IMR-90 (cell line): ENCODE measurements at regions not wholly inside any gene's neighbourhood (a gene's known extent, or its start where the extent isn't known, plus 50 kb on each side); places are given as distances from the start of the nearest gene placed in this dataset.
A peak's percentile ranks its signal among the peaks of the same experiment; 100 is the strongest.

ENCODE experiments used
- ATAC-seq: fragments of 200-7000 bp; cut with Tn5 transposase; 2 replicates; pipeline ENCODE4 v1.9.1; 2020; ENCODE audit warnings: low read depth, mild to moderate bottlenecking, moderate library complexity
- BruUV-seq: library from RNA; stranded (reverse); fragments of 400-500 nt; replicated peaks from 2 replicates; lab custom pipeline; 2021; lab: Mats Ljungman, UMichigan
- CTCF ChIA-PET: fragments of 300-600 bp; formaldehyde crosslinking; extraction: SDS; loops from one replicate; lab custom pipeline; 2021; ENCODE audit warnings: antibody characterized with exemption; lab: Yijun Ruan, JAX
- POLR2A ChIA-PET: fragments of 300-600 bp; sonication (Branson Sonifier 250); formaldehyde crosslinking; loops from one replicate; lab custom pipeline; 2022; ENCODE audit warnings: antibody characterized with exemption; ENCODE audit not compliant: unreplicated experiment; lab: Charles Lee
- DNase-seq: peaks from one replicate; pipeline ENCODE4 v3.0.0; 2013
- H2AFZ ChIP-seq: replicated peaks from 2 replicates; pipeline ENCODE3; 2013; ENCODE audit warnings: low read length, mild to moderate bottlenecking; ENCODE audit not compliant: poor library complexity
- H2AK5ac ChIP-seq: 2 replicates; pipeline ENCODE4 v1.6.1; 2013; ENCODE audit warnings: low read depth, low read length, inconsistent platforms
- H2AK9ac ChIP-seq: replicated peaks from 2 replicates; pipeline ENCODE3; 2013; ENCODE audit warnings: mild to moderate bottlenecking, low read depth, low read length, moderate library complexity; ENCODE audit not compliant: poor library complexity
- H2BK120ac ChIP-seq: 2 replicates; pipeline ENCODE4 v1.6.1; 2013; ENCODE audit warnings: low read depth, low read length, inconsistent platforms
- H2BK15ac ChIP-seq: 3 replicates; pipeline ENCODE4 v1.6.1; 2013; ENCODE audit warnings: low read depth, low read length, inconsistent platforms
- H2BK20ac ChIP-seq: 2 replicates; pipeline ENCODE4 v1.6.1; 2013; ENCODE audit warnings: low read depth, mild to moderate bottlenecking, inconsistent platforms, low read length, moderate library complexity
- H2BK5ac ChIP-seq: 2 replicates; pipeline ENCODE4 v1.6.1; 2013; ENCODE audit warnings: mild to moderate bottlenecking, low read depth, low read length, inconsistent platforms; ENCODE audit not compliant: poor library complexity, severe bottlenecking
- H3K14ac ChIP-seq: replicated peaks from 2 replicates; pipeline ENCODE4 v1.6.1; 2013; ENCODE audit warnings: low read depth, low read length, inconsistent platforms
- H3K18ac ChIP-seq: 2 replicates; pipeline ENCODE4 v1.6.1; 2013; ENCODE audit warnings: low read depth, low read length, control low read depth
- H3K23ac ChIP-seq: 2 replicates; pipeline ENCODE4 v1.6.1; 2013; ENCODE audit warnings: low read depth, low read length, inconsistent platforms
- H3K27ac ChIP-seq: 2 replicates; pipeline ENCODE4 v1.5.1; 2013; ENCODE audit warnings: mild to moderate bottlenecking, control low read depth, low read length; ENCODE audit not compliant: insufficient read depth
- H3K27me3 ChIP-seq: 2 replicates; pipeline ENCODE4 v1.6.1; 2013; ENCODE audit warnings: low read length; ENCODE audit not compliant: control insufficient read depth, insufficient read depth
- H3K36me3 ChIP-seq: 2 replicates; pipeline ENCODE4 v1.6.1; 2013; ENCODE audit warnings: low read length, mixed read lengths; ENCODE audit not compliant: control insufficient read depth, insufficient read depth
- H3K4ac ChIP-seq: 2 replicates; pipeline ENCODE4 v1.6.1; 2013; ENCODE audit warnings: low read depth, low read length, inconsistent platforms
- H3K4me1 ChIP-seq: 2 replicates; pipeline ENCODE4 v1.6.1; 2013; ENCODE audit warnings: low read length, mixed read lengths; ENCODE audit not compliant: control insufficient read depth, insufficient read depth
- H3K4me2 ChIP-seq: 2 replicates; pipeline ENCODE4 v1.6.1; 2013; ENCODE audit warnings: low read depth, mild to moderate bottlenecking, control low read depth, low read length, moderate library complexity
- H3K4me3 ChIP-seq: 2 replicates; pipeline ENCODE4 v1.5.1; 2013; ENCODE audit warnings: low read depth, mild to moderate bottlenecking, control low read depth, low read length, moderate library complexity; ENCODE audit not compliant: insufficient read depth
- H3K56ac ChIP-seq: 2 replicates; pipeline ENCODE4 v1.6.1; 2013; ENCODE audit warnings: low read length, inconsistent platforms; ENCODE audit not compliant: insufficient read depth; ENCODE audit errors: extremely low read depth
- H3K79me1 ChIP-seq, 2 experiments: 2 replicates each; pipeline ENCODE4 v1.6.1; 2013; ENCODE audit warnings: low read length in 2 of 2, inconsistent platforms in 1 of 2, low read depth in 1 of 2
- H3K9ac ChIP-seq: 2 replicates; pipeline ENCODE4 v1.6.1; 2013; ENCODE audit warnings: low read depth, low read length, control low read depth
- H3K9me1 ChIP-seq: 2 replicates; pipeline ENCODE4 v1.6.1; 2013; ENCODE audit warnings: low read length, inconsistent platforms; ENCODE audit not compliant: insufficient read depth
- H3K9me3 ChIP-seq: 2 replicates; pipeline ENCODE4 v1.6.1; 2013; ENCODE audit warnings: low read length; ENCODE audit not compliant: control insufficient read depth, insufficient read depth
- H4K20me1 ChIP-seq: 2 replicates; pipeline ENCODE4 v1.6.1; 2013; ENCODE audit warnings: low read length, inconsistent platforms; ENCODE audit not compliant: insufficient read depth
- H4K5ac ChIP-seq: 2 replicates; pipeline ENCODE4 v1.6.1; 2013; ENCODE audit warnings: mild to moderate bottlenecking, low read depth, low read length, control low read depth
- H4K8ac ChIP-seq, 2 experiments: 2 replicates each; pipeline ENCODE4 v1.6.1; 2013; ENCODE audit warnings: low read depth in 2 of 2, low read length in 2 of 2, control low read depth in 1 of 2, inconsistent platforms in 1 of 2
- H4K91ac ChIP-seq: 2 replicates; pipeline ENCODE4 v1.6.1; 2013; ENCODE audit warnings: low read depth, low read length, inconsistent platforms; ENCODE audit not compliant: insufficient read depth
- BHLHE40 ChIP-seq: fragments of 150-350 bp; IDR thresholded peaks from 2 replicates; pipeline ENCODE4 v1.6.1; 2016; ENCODE audit warnings: mild to moderate bottlenecking, low read depth, low read length
- CEBPB ChIP-seq: IDR thresholded peaks from 2 replicates; pipeline ENCODE4 v1.6.1; 2012; ENCODE audit warnings: low read depth, low read length, improper control_type of control experiment
- CHD1 ChIP-seq: IDR thresholded peaks from 2 replicates; pipeline ENCODE4 v1.6.1; 2012; ENCODE audit warnings: low read depth, low read length, improper control_type of control experiment
- FOS ChIP-seq: fragments of 150-350 bp; IDR thresholded peaks from 2 replicates; pipeline ENCODE4 v1.6.1; 2016; ENCODE audit warnings: low read depth, low read length
- MAFK ChIP-seq: IDR thresholded peaks from 2 replicates; pipeline ENCODE4 v1.6.1; 2012; ENCODE audit warnings: low read depth, low read length, improper control_type of control experiment
- MAZ ChIP-seq: IDR thresholded peaks from 2 replicates; pipeline ENCODE4 v1.6.1; 2012; ENCODE audit warnings: low read depth, mild to moderate bottlenecking, low read length, improper control_type of control experiment, moderate library complexity, borderline replicate concordance
- MXI1 ChIP-seq: IDR thresholded peaks from 2 replicates; pipeline ENCODE4 v1.6.1; 2012; ENCODE audit warnings: low read depth, mild to moderate bottlenecking, low read length, moderate library complexity, borderline replicate concordance
- NFE2L2 ChIP-seq: fragments of 150-350 bp; IDR thresholded peaks from 2 replicates; pipeline ENCODE4 v1.6.1; 2016; ENCODE audit warnings: low read depth, mild to moderate bottlenecking, low read length
- POLR2A ChIP-seq: IDR thresholded peaks from 2 replicates; pipeline ENCODE4 v1.6.1; 2012; ENCODE audit warnings: mild to moderate bottlenecking, low read depth, low read length
- RAD21 ChIP-seq: IDR thresholded peaks from 2 replicates; pipeline ENCODE4 v1.6.1; 2012; ENCODE audit warnings: low read length, improper control_type of control experiment
- RCOR1 ChIP-seq: IDR thresholded peaks from 2 replicates; pipeline ENCODE4 v1.6.1; 2012; ENCODE audit warnings: mild to moderate bottlenecking, low read length, improper control_type of control experiment; ENCODE audit not compliant: insufficient replicate concordance
- RFX5 ChIP-seq: IDR thresholded peaks from 2 replicates; pipeline ENCODE4 v1.8.0; 2012; ENCODE audit warnings: low read depth, mild to moderate bottlenecking, low read length, moderate library complexity
- SMC3 ChIP-seq: fragments of 150-350 bp; IDR thresholded peaks from 2 replicates; pipeline ENCODE4 v1.6.1; 2016; ENCODE audit warnings: low read depth, mild to moderate bottlenecking, antibody characterized with exemption, low read length, moderate library complexity
- USF2 ChIP-seq: fragments of 150-350 bp; IDR thresholded peaks from 2 replicates; pipeline ENCODE4 v1.6.1; 2017; ENCODE audit warnings: mild to moderate bottlenecking, antibody characterized with exemption, low read length, low read depth
- WGBS, 2 experiments: methylation state at CpG; one replicate each; pipeline versions ENCODE4 v1.1.5 to v1.1.7; 2013; ENCODE audit warnings: missing lambda C conversion rate in 2 of 2; ENCODE audit not compliant: insufficient read length in 1 of 2; ENCODE audit errors: extremely low coverage in 2 of 2; 5-methylcytosine and 5-hydroxymethylcytosine counted together
- dilution Hi-C: fragments of 300-500 bp; cut with HindIII; formaldehyde crosslinking; loops from one replicate; pipeline ENCODE4 v1.14.3; 2018; ENCODE audit warnings: low sequenced_read_pairs; ENCODE audit not compliant: unreplicated experiment
- in situ Hi-C: fragments of 300-500 bp; cut with MboI; formaldehyde crosslinking; loops from 3 replicates; pipeline ENCODE4 v1.14.3; 2019; ENCODE audit warnings: low sequenced_read_pairs, inconsistent platforms, mixed read lengths
- intact Hi-C: fragments of 100-400 bp; cut with micrococcal nuclease; formaldehyde crosslinking; loops from 2 replicates; pipeline ENCODE4 v1.10.0; 2022
- TF ChIP-seq, protein P1 (sequence below): conservative IDR thresholded peaks from 2 replicates; pipeline ENCODE4 v1.5.1; 2012; ENCODE audit warnings: mild to moderate bottlenecking, low read depth, low read length, improper control_type of control experiment

DNA sequence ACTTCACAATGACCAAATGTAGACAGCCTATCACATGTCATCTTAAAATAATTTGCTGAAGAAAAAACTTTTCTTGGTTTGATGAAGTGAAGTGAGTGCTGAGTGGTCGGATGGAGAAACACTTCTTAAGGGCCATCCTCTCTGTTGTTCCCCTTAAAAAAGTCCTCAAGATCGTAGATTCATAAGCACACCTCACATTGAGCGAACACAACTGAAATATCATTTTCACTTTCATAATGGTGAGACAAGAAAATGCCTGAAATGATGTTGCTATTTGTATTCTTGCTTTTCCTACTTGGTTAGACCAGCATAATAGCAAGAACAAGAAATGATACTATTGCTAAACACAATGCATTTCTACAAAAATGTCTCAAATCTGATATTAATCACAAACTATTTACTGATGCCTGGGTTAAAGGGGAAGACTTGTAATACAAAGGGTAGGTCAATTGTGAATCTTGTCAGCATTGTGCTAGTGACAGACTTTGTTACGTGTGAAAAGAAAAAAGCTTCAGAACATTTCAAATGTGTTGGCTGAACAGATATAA is 305.6 kb upstream of the NR3C2 start:
- H2AK9ac ChIP-seq, result no peak overlapping the region
- no CpG with 5 or more reads among the region's 4 CpGs for WGBS, 2 experiments
- no peak overlapping the region for H4K5ac ChIP-seq
- H4K8ac ChIP-seq, result no peak overlapping the region
- in situ Hi-C loops, result no loop called here
- intact Hi-C loops, result no loop called here
- CTCF ChIA-PET, result no interaction called here
- H4K20me1 ChIP-seq, result no peaks in the 10 kb centered on the region
- H3K27ac ChIP-seq, result no peak overlapping the region
- no peak for DNase-seq
- no peak overlapping the region for H2AK5ac ChIP-seq
- no peak overlapping the region for H4K91ac ChIP-seq
- no TSS peak for BruUV-seq
- no peaks in the 10 kb centered on the region for H3K9me3 ChIP-seq
- H3K4me2 ChIP-seq, result peak overlapping the region; percentile 35; the same call in 1 of the 2 replicates
- H3K14ac ChIP-seq, result no peak overlapping the region
- no peaks in the 10 kb centered on the region for H3K79me1 ChIP-seq
- ATAC-seq, result no peak
- no peak overlapping the region for H3K18ac ChIP-seq
- dilution Hi-C loops, result no loop called here
- no peak overlapping the region for H2BK20ac ChIP-seq
- H3K4me1 ChIP-seq, result no peaks in the 10 kb centered on the region
- no peak overlapping the region for H2BK120ac ChIP-seq
- no peak overlapping the region for H2BK5ac ChIP-seq
- H3K56ac ChIP-seq, result no peak overlapping the region
- no peaks in the 10 kb centered on the region for H3K36me3 ChIP-seq
- H3K23ac ChIP-seq, result no peak overlapping the region
- H3K4me3 ChIP-seq, result no peak overlapping the region
- H3K4ac ChIP-seq, result no peak overlapping the region
- H3K9ac ChIP-seq, result no peak overlapping the region
- no peaks in the 10 kb centered on the region for H3K9me1 ChIP-seq
- no peaks in the 10 kb centered on the region for H3K27me3 ChIP-seq
- TF ChIP-seq, protein P1, sequence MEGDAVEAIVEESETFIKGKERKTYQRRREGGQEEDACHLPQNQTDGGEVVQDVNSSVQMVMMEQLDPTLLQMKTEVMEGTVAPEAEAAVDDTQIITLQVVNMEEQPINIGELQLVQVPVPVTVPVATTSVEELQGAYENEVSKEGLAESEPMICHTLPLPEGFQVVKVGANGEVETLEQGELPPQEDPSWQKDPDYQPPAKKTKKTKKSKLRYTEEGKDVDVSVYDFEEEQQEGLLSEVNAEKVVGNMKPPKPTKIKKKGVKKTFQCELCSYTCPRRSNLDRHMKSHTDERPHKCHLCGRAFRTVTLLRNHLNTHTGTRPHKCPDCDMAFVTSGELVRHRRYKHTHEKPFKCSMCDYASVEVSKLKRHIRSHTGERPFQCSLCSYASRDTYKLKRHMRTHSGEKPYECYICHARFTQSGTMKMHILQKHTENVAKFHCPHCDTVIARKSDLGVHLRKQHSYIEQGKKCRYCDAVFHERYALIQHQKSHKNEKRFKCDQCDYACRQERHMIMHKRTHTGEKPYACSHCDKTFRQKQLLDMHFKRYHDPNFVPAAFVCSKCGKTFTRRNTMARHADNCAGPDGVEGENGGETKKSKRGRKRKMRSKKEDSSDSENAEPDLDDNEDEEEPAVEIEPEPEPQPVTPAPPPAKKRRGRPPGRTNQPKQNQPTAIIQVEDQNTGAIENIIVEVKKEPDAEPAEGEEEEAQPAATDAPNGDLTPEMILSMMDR, result no peak
- TF ChIP-seq FOS (no peak), RCOR1 (no peak), CHD1 (no peak), USF2 (no peak), MXI1 (no peak), POLR2A (no peak), RFX5 (no peak), MAFK (no peak), MAZ (no peak), CEBPB (no peak), SMC3 (no peak), NFE2L2 (no peak), BHLHE40 (no peak), RAD21 (no peak)
- H2BK15ac ChIP-seq, result no peak overlapping the region
- POLR2A ChIA-PET, result no interaction called here
- no peak overlapping the region for H2AFZ ChIP-seq
